ENCODE measurements at regions not wholly inside any gene's neighbourhood (a gene's known extent, or its start where the extent isn't known, plus 50 kb on each side); places are given as distances from the start of the nearest gene placed in this dataset.

DNA sequence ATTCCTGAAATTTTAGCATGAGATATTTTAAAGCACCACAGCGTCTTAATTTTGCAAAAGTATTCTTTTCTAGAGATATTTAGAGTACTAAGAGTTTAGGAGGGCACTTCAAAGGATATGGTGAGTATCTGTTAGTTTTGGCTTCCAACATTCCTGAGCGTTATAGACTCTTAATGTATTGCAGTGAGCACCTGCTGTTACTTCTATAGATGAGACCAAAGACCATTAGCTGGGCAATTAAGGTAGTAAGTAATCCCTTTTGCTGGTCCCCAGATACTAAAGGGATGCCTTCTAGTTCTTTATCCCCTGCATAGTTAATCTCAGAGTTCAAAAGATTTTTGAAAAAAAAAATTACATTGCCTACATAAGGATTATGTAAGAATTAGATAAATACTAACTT lies 975.6 kb downstream of the GALC start:
- Mint-ChIP-seq H3K4me3 (no peak overlapping the region), H3K36me3 (ENCODE audit: low read depth) (no peaks in the 10 kb centered on the region), H3K9me3 (peaks cover 14% of the 10 kb centered on the region), H3K4me1 (no peaks in the 10 kb centered on the region), H3K27me3 (no peaks in the 10 kb centered on the region), H3K27ac (no peak overlapping the region)
- TF ChIP-seq, protein P1, sequence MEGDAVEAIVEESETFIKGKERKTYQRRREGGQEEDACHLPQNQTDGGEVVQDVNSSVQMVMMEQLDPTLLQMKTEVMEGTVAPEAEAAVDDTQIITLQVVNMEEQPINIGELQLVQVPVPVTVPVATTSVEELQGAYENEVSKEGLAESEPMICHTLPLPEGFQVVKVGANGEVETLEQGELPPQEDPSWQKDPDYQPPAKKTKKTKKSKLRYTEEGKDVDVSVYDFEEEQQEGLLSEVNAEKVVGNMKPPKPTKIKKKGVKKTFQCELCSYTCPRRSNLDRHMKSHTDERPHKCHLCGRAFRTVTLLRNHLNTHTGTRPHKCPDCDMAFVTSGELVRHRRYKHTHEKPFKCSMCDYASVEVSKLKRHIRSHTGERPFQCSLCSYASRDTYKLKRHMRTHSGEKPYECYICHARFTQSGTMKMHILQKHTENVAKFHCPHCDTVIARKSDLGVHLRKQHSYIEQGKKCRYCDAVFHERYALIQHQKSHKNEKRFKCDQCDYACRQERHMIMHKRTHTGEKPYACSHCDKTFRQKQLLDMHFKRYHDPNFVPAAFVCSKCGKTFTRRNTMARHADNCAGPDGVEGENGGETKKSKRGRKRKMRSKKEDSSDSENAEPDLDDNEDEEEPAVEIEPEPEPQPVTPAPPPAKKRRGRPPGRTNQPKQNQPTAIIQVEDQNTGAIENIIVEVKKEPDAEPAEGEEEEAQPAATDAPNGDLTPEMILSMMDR (IDR thresholded peaks at IDR 0.05) = no peak
- DNase-seq (no peak), ATAC-seq (ENCODE audit: low read depth) (no peak)
- intact Hi-C loops (cut with micrococcal nuclease) = no loop called here
- POLR2A ChIA-PET = no interaction called here
- CTCF ChIA-PET = no interaction called here

- Mint-ChIP-seq H3K4me1 (no peaks in the 10 kb centered on the region), H3K9me3 (peaks cover 13% of the 10 kb centered on the region)
- CTCF ChIA-PET = no interaction called here
Measured at GRCh38 chr14:87014856-87015255, 978.1 kb downstream of the GALC start.

GRCh38 chr14:87013583-87013982 lies 979.4 kb downstream of the GALC start:
- Mint-ChIP-seq H3K27me3 (no peaks in the 10 kb centered on the region), H3K36me3 (ENCODE audit: low read depth) (no peaks in the 10 kb centered on the region), H3K4me1 (no peaks in the 10 kb centered on the region), H3K4me3 (no peak overlapping the region), H3K27ac (no peak overlapping the region), H3K9me3 (peaks cover 14% of the 10 kb centered on the region)
- ATAC-seq (ENCODE audit: low read depth) (no peak), DNase-seq (no peak)
- CTCF ChIA-PET = no interaction called here
- POLR2A ChIA-PET = no interaction called here
- TF ChIP-seq, protein P1 (IDR thresholded peaks at IDR 0.05) = no peak
- intact Hi-C loops (cut with micrococcal nuclease) = no loop called here

More at GRCh38 chr14:87014856-87015255, 978.1 kb downstream of the GALC start:
- POLR2A ChIA-PET = no interaction called here
- TF ChIP-seq, protein P1 (IDR thresholded peaks at IDR 0.05) = no peak
- intact Hi-C loops (cut with micrococcal nuclease) = no loop called here
- Mint-ChIP-seq H3K27me3 (no peaks in the 10 kb centered on the region), H3K36me3 (ENCODE audit: low read depth) (no peaks in the 10 kb centered on the region), H3K4me3 (no peak overlapping the region), H3K27ac (no peak overlapping the region)
- ATAC-seq (ENCODE audit: low read depth) (no peak), DNase-seq (no peak)

DNA sequence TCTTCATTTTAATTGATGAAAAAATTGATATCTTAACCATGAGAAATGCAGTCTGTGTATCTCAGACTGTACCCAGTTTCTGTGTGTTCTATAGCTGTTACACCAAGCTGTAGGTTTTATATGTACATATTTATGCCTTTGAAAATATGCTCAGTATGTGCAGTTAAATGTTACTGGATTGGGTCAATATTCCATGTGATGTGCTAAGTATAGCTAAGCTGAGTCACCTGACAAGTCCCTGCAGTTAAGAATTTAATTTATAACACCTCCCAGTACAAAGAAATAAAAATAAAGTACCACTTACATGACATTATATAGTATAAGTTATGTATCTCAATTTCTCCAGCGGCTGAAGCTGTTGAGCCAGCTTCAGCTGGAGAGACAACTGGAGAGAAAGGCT lies 984.0 kb downstream of the GALC start:
- intact Hi-C loops (cut with micrococcal nuclease) = no loop called here
- no peaks in the 10 kb centered on the region for H3K4me1 Mint-ChIP-seq

GRCh38 chr14:87005280-87005679 lies 987.7 kb downstream of the GALC start:
- H3K36me3 Mint-ChIP-seq (ENCODE audit: low read depth) = no peaks in the 10 kb centered on the region
- POLR2A ChIA-PET = no interaction called here
- H3K27me3 Mint-ChIP-seq = no peaks in the 10 kb centered on the region
- intact Hi-C loops (cut with micrococcal nuclease) = no loop called here
- peaks cover 8% of the 10 kb centered on the region for H3K9me3 Mint-ChIP-seq
- no peak overlapping the region for H3K27ac Mint-ChIP-seq
- H3K4me1 Mint-ChIP-seq = no peaks in the 10 kb centered on the region
- TF ChIP-seq, protein P1 (IDR thresholded peaks at IDR 0.05) = no peak
- no peak overlapping the region for H3K4me3 Mint-ChIP-seq
- DNase-seq (no peak), ATAC-seq (ENCODE audit: low read depth) (no peak)
- CTCF ChIA-PET = no interaction called here

More for the DNA sequence above, 984.0 kb downstream of the GALC start:
- DNase-seq (no peak), ATAC-seq (ENCODE audit: low read depth) (no peak)
- Mint-ChIP-seq H3K27ac (no peak overlapping the region), H3K36me3 (ENCODE audit: low read depth) (no peaks in the 10 kb centered on the region), H3K27me3 (no peaks in the 10 kb centered on the region), H3K9me3 (peaks cover 10% of the 10 kb centered on the region), H3K4me3 (no peak overlapping the region)
- CTCF ChIA-PET = no interaction called here
- TF ChIP-seq, protein P1 (IDR thresholded peaks at IDR 0.05) = no peak
- POLR2A ChIA-PET = no interaction called here
